ENCODE measurements at regions not wholly inside any gene's neighbourhood (a gene's known extent, or its start where the extent isn't known, plus 50 kb on each side); places are given as distances from the start of the nearest gene placed in this dataset.
A peak's percentile ranks its signal among the peaks of the same experiment; 100 is the strongest.

DNA sequence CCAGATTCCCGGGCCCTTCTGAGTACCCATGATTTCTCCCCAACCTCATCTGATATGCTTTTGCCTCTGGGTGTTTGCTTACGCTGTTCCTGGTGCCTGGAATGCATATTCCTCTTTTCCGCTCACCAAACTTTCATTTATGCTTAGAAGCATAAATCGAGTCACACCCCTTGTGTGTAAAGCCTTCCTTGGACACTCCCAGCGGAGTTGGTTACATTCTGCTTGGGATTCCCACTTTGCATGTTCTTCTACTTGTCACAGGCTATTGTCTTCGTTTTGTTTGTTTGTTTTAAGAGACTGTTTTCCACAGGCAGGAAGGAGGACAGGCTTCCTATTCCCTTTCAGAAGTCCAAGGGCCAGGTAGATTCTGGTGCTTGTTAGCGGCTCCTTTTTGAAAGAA is 76.5 kb downstream of the SEC61B start:
- DNase-seq (ENCODE audit: low read depth): no peak
- H3K4me3 ChIP-seq (ENCODE audit: low read depth, low read length): no peak overlapping the region
- TF ChIP-seq, protein P1, sequence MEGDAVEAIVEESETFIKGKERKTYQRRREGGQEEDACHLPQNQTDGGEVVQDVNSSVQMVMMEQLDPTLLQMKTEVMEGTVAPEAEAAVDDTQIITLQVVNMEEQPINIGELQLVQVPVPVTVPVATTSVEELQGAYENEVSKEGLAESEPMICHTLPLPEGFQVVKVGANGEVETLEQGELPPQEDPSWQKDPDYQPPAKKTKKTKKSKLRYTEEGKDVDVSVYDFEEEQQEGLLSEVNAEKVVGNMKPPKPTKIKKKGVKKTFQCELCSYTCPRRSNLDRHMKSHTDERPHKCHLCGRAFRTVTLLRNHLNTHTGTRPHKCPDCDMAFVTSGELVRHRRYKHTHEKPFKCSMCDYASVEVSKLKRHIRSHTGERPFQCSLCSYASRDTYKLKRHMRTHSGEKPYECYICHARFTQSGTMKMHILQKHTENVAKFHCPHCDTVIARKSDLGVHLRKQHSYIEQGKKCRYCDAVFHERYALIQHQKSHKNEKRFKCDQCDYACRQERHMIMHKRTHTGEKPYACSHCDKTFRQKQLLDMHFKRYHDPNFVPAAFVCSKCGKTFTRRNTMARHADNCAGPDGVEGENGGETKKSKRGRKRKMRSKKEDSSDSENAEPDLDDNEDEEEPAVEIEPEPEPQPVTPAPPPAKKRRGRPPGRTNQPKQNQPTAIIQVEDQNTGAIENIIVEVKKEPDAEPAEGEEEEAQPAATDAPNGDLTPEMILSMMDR (conservative IDR thresholded peaks at IDR 0.05; ENCODE audit: low read depth, low read length): no peak

DNA sequence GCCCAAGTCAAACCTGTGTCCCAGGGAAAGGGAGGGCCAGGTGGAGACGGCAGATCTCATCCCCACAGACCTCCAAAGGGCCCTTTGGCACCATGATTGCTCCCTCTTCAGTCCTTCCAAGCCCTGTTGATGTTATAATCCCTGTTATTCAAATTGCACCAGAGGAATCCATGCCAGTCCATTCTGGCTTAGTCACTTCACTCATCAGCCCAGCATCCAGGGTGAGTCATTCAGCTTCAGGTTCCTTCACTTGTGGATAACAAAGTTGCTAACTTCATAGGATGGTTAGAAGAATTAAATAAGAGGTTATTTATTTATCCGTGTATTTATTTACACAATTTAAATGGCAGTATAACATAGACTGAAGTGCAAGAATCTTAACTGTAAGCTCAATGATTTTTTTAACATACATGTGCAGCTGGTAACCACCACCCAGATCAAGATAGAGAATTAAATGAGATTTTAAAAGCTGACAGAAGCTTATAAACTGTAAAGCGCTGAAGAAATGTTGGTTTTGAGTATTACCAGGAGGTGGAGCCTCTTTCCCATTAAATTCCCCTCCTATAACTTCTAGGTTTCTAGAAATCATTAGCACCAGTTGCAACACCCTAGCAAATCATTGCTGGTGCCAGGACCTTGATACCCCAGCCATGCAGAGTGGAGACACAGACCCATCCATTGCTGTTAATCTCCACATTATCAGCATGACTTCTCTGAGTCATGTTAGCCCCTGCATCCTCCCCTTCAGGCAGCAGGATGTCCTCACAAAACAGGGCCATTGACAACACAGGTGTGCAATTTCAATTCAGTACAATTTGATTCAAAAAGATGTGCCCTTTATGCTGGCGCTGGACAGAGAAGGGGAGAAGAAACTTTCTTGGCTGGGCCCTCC is 77.4 kb downstream of the SEC61B start:
- DNase-seq (ENCODE audit: low read depth): peak; percentile 67
- H3K4me3 ChIP-seq (ENCODE audit: low read depth, low read length): no peak overlapping the region
- TF ChIP-seq, protein P1 (conservative IDR thresholded peaks at IDR 0.05; ENCODE audit: low read depth, low read length): peak; percentile 47

DNA sequence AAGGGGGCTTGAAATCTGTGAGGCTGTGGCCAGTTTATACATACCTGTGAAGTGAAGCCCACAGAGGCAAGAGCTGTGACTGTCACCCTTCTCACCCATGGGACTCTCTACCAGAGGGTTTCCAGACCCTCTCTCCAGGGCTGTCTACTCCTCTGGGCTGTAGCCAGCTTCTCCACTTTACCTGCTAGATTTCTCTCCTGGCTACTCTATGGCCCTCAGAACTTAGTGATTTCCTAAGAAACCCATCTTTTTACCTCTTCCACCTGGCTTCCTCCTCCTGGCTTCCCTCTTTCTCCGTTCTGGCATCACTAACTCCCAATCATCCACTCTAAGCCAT is 78.0 kb downstream of the SEC61B start:
- no peak overlapping the region for H3K4me3 ChIP-seq (ENCODE audit: low read depth, low read length)

DNA sequence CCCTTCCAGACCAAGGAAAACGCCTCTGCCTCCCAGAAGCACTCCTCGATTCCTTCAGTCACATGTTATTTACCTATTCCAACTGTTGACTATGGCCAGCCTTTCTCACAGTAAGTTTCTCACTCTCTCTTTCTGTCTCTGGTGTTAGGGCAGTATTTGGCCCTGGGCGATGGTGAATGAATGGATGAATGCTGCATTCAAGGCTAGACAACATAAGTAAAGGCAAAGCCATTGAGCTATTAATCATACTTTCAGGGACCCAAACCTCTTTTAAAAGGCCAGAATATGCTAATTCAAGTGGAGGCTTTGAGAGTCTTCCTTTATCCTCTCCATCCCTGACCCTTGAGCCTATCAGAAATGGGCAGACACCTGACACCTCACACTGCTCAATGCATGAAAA is 78.5 kb downstream of the SEC61B start:
- H3K4me3 ChIP-seq (ENCODE audit: low read depth, low read length): no peak overlapping the region
- TF ChIP-seq, protein P1 (conservative IDR thresholded peaks at IDR 0.05; ENCODE audit: low read depth, low read length): no peak

More for the DNA sequence above, 78.0 kb downstream of the SEC61B start:
- TF ChIP-seq, protein P1 (conservative IDR thresholded peaks at IDR 0.05; ENCODE audit: low read depth, low read length): no peak
- no peak for DNase-seq (ENCODE audit: low read depth)

DNA sequence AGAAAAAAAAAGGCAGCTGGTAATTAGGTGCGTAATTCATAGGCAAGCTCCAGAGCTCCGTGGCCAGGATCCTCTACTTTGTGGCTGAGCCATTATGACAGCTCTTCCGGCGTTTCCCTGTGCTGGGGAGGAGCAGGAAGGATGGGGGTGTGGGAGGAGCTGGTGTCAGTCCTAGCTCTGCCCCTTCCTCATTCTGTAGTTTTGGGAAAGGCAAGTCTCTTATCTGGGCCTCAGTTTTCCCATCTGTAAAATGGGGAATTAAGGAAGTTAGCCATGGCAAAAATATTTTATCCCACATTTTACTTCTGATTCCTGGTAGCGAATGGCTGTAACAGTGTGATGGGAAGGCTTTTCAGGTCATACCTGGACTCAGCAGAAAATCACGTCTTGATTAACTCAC is 81.1 kb downstream of the SEC61B start:
- DNase-seq (ENCODE audit: low read depth): no peak

More for the DNA sequence above, 78.5 kb downstream of the SEC61B start:
- DNase-seq (ENCODE audit: low read depth): no peak

DNA sequence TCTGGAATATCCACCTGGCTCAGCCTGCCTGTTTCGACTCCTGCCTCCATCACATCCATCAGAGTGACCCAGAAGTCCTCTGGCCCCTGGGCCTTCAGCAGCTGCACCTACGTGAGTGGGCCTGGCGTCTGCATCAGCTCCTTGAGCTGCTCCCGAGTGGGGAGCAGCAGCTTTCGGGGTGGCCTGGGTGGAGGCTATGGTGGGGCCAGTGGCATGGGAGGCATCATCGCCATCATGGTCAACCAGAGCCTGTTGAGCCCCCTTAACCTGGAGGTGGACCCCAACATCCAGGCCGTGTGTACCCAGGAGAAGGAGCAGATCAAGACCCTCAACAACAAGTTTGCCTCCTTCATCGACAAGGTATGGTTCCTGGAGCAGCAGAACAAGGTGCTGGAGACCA is 83.0 kb downstream of the SEC61B start:
- TF ChIP-seq, protein P1 (conservative IDR thresholded peaks at IDR 0.05; ENCODE audit: low read depth, low read length): no peak
- H3K4me3 ChIP-seq (ENCODE audit: low read depth, low read length): no peak overlapping the region
- DNase-seq (ENCODE audit: low read depth): no peak

More for the DNA sequence above, 81.1 kb downstream of the SEC61B start:
- TF ChIP-seq, protein P1 (conservative IDR thresholded peaks at IDR 0.05; ENCODE audit: low read depth, low read length): no peak
- no peak overlapping the region for H3K4me3 ChIP-seq (ENCODE audit: low read depth, low read length)
